GM12872 (cell line): ENCODE measurements at regions not wholly inside any gene's neighbourhood (a gene's known extent, or its start where the extent isn't known, plus 50 kb on each side); places are given as distances from the start of the nearest gene placed in this dataset.

Experiments
- CTCF ChIP-seq: IDR thresholded peaks from 3 replicates; pipeline ENCODE4 v1.5.1; 2011; ENCODE audit warnings: low read depth, mild to moderate bottlenecking, low read length, moderate library complexity; ENCODE audit not compliant: insufficient read depth

DNA sequence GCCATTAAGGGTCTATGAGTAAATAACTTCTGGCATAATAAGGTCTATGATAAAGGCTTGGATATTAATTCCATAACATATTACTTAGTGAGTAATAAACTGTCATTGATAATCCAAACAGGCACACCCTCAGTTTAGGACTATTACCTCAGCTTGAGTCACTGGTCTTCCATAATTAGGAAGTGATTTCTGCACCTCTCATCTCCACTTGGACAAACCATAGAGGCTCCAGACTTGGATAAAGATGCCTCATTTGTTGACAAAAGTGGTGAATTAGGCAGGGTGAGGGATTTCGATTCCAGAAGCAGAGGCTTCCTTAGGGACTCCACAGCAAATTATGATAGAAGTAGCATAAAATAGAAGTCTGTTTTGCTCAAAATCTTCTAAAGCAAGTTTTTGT, 127.5 kb upstream of the MTAP start:
- no peak for TF ChIP-seq CTCF

DNA sequence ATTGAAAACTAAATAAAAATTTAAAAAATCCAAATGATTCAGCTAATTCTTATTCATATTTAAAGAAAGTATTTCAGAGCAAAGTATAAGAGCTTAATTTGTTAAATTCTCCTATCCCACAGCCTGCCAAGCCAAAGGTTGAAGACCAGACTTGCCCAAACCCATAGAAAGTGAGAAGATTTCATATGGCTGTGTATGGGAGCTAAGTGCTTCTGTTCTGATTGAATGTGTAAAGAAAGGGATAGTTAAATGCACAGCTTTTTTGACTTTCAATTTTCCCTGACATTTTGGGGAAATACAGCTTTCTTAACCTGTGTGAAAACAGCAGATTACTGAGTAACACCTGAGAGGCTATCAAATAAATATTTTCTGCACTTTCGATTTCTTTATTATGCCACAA, 125.0 kb upstream of the MTAP start:
- TF ChIP-seq CTCF, result no peak

- no peak for TF ChIP-seq CTCF
These were observed 124.6 kb upstream of the MTAP start for GRCh38 chr9:21677834-21678233.

GRCh38 chr9:21679432-21679831, 123.0 kb upstream of the MTAP start:
- TF ChIP-seq CTCF, result no peak

- TF ChIP-seq CTCF, result no peak
These were observed 121.8 kb upstream of the MTAP start for GRCh38 chr9:21680590-21680989.

GRCh38 chr9:21681641-21682040, 120.8 kb upstream of the MTAP start:
- TF ChIP-seq CTCF, result no peak

GRCh38 chr9:21682381-21682780, 120.1 kb upstream of the MTAP start:
- no peak for TF ChIP-seq CTCF

GRCh38 chr9:21682981-21683380, 119.5 kb upstream of the MTAP start:
- TF ChIP-seq CTCF, result no peak
